HCEC 1CT (cell line): ENCODE measurements at regions not wholly inside any gene's neighbourhood (a gene's known extent, or its start where the extent isn't known, plus 50 kb on each side); places are given as distances from the start of the nearest gene placed in this dataset.
A peak's percentile ranks its signal among the peaks of the same experiment; 100 is the strongest.

Experiments used
- DNase-seq: peaks from one replicate; pipeline ENCODE4 v3.0.0-alpha.2; 2017

GRCh38 chr18:60667016-60667415 lies 294.4 kb upstream of the MC4R start:
- no peak for DNase-seq

- no peak for DNase-seq
Observed at GRCh38 chr18:60668583-60668982, 296.0 kb upstream of the MC4R start.

GRCh38 chr18:60669938-60670337 lies 297.4 kb upstream of the MC4R start:
- DNase-seq = no peak

GRCh38 chr18:60671021-60671420 lies 298.4 kb upstream of the MC4R start:
- DNase-seq = no peak

- no peak for DNase-seq
Observed at GRCh38 chr18:60675126-60675525, 302.6 kb upstream of the MC4R start.

GRCh38 chr18:60675801-60676200 lies 303.2 kb upstream of the MC4R start:
- no peak for DNase-seq

- DNase-seq = no peak
Observed at GRCh38 chr18:60676815-60677214, 304.2 kb upstream of the MC4R start.

GRCh38 chr18:60684843-60685513 lies 312.4 kb upstream of the MC4R start:
- peak; percentile 26 for DNase-seq

GRCh38 chr18:60686142-60686541 lies 313.6 kb upstream of the MC4R start:
- no peak for DNase-seq

- no peak for DNase-seq
Observed at GRCh38 chr18:60691061-60691460, 318.5 kb upstream of the MC4R start.

- no peak for DNase-seq
Observed at GRCh38 chr18:60693426-60693825, 320.9 kb upstream of the MC4R start.

GRCh38 chr18:60698901-60699300 lies 326.3 kb upstream of the MC4R start:
- DNase-seq = no peak

- DNase-seq = no peak
Observed at GRCh38 chr18:60722742-60723141, 350.2 kb upstream of the MC4R start.

- no peak for DNase-seq
Observed at GRCh38 chr18:60732143-60732542, 359.6 kb upstream of the MC4R start.

GRCh38 chr18:60739212-60739611 lies 366.6 kb upstream of the MC4R start:
- no peak for DNase-seq

GRCh38 chr18:60740313-60740712 lies 367.7 kb upstream of the MC4R start:
- no peak for DNase-seq

- no peak for DNase-seq
Observed at GRCh38 chr18:60746491-60746890, 373.9 kb upstream of the MC4R start.

GRCh38 chr18:60746919-60747318 lies 374.3 kb upstream of the MC4R start:
- DNase-seq = no peak

- no peak for DNase-seq
Observed at GRCh38 chr18:60753753-60754152, 381.2 kb upstream of the MC4R start.

GRCh38 chr18:60754413-60755009 lies 381.9 kb upstream of the MC4R start:
- DNase-seq = no peak

GRCh38 chr18:60755134-60755533 lies 382.6 kb upstream of the MC4R start:
- DNase-seq = no peak

- no peak for DNase-seq
Observed at GRCh38 chr18:60775978-60776377, 403.4 kb upstream of the MC4R start.

- no peak for DNase-seq
Observed at GRCh38 chr18:60784161-60784560, 411.6 kb upstream of the MC4R start.

GRCh38 chr18:60794802-60795201 lies 422.2 kb upstream of the MC4R start:
- no peak for DNase-seq

- no peak for DNase-seq
Observed at GRCh38 chr18:60804415-60804814, 431.8 kb upstream of the MC4R start.
